ENCODE measurements at regions not wholly inside any gene's neighbourhood (a gene's known extent, or its start where the extent isn't known, plus 50 kb on each side); places are given as distances from the start of the nearest gene placed in this dataset.

- H3K27me3 Mint-ChIP-seq, result no peaks in the 10 kb centered on the region
- no peak overlapping the region for H3K27ac Mint-ChIP-seq
- H3K36me3 Mint-ChIP-seq, result no peaks in the 10 kb centered on the region
- CTCF ChIA-PET, result no interaction called here
- DNase-seq, result no peak
- H3K4me1 Mint-ChIP-seq, result no peaks in the 10 kb centered on the region
- H3K4me3 Mint-ChIP-seq, result no peak overlapping the region
- H3K9me3 Mint-ChIP-seq, result no peaks in the 10 kb centered on the region
Observed at GRCh38 chr4:54897590-54897989, 227.8 kb downstream of the KDR start.

GRCh38 chr4:54882616-54883015, 224.9 kb downstream of the KIT start:
- no peaks in the 10 kb centered on the region for H3K9me3 Mint-ChIP-seq
- no peak overlapping the region for H3K27ac Mint-ChIP-seq
- H3K36me3 Mint-ChIP-seq, result no peaks in the 10 kb centered on the region
- no peaks in the 10 kb centered on the region for H3K27me3 Mint-ChIP-seq
- H3K4me1 Mint-ChIP-seq, result no peaks in the 10 kb centered on the region
- DNase-seq, result no peak
- no peak overlapping the region for H3K4me3 Mint-ChIP-seq
- CTCF ChIA-PET, result no interaction called here

GRCh38 chr4:54879576-54879975, 221.8 kb downstream of the KIT start:
- DNase-seq, result no peak
- CTCF ChIA-PET, result no interaction called here
- no peak overlapping the region for H3K27ac Mint-ChIP-seq
- H3K4me3 Mint-ChIP-seq, result no peak overlapping the region
- no peaks in the 10 kb centered on the region for H3K36me3 Mint-ChIP-seq
- no peaks in the 10 kb centered on the region for H3K9me3 Mint-ChIP-seq
- H3K27me3 Mint-ChIP-seq, result no peaks in the 10 kb centered on the region
- H3K4me1 Mint-ChIP-seq, result no peaks in the 10 kb centered on the region

- Mint-ChIP-seq H3K4me3 (no peak overlapping the region), H3K27ac (no peak overlapping the region), H3K27me3 (no peaks in the 10 kb centered on the region), H3K4me1 (no peaks in the 10 kb centered on the region), H3K36me3 (no peaks in the 10 kb centered on the region), H3K9me3 (no peaks in the 10 kb centered on the region)
- DNase-seq, result no peak
- CTCF ChIA-PET, result no interaction called here
Observed at GRCh38 chr4:54877006-54877405, 219.2 kb downstream of the KIT start.

GRCh38 chr4:54872261-54872660, 214.5 kb downstream of the KIT start:
- Mint-ChIP-seq H3K9me3 (no peaks in the 10 kb centered on the region), H3K27ac (no peak overlapping the region), H3K27me3 (no peaks in the 10 kb centered on the region), H3K4me3 (no peak overlapping the region), H3K36me3 (no peaks in the 10 kb centered on the region), H3K4me1 (no peaks in the 10 kb centered on the region)
- DNase-seq, result no peak
- CTCF ChIA-PET, result no interaction called here

GRCh38 chr4:54863571-54864255, 206.0 kb downstream of the KIT start:
- no peak overlapping the region for H3K27ac Mint-ChIP-seq
- H3K4me1 Mint-ChIP-seq, result no peaks in the 10 kb centered on the region
- no peak overlapping the region for H3K4me3 Mint-ChIP-seq
- CTCF ChIA-PET, result no interaction called here
- DNase-seq, result no peak
- H3K36me3 Mint-ChIP-seq, result no peaks in the 10 kb centered on the region
- no peaks in the 10 kb centered on the region for H3K9me3 Mint-ChIP-seq
- no peaks in the 10 kb centered on the region for H3K27me3 Mint-ChIP-seq

- no peaks in the 10 kb centered on the region for H3K27me3 Mint-ChIP-seq
- H3K4me1 Mint-ChIP-seq, result no peaks in the 10 kb centered on the region
- H3K9me3 Mint-ChIP-seq, result no peaks in the 10 kb centered on the region
- CTCF ChIA-PET, result no interaction called here
- H3K27ac Mint-ChIP-seq, result no peak overlapping the region
- DNase-seq, result no peak
- H3K36me3 Mint-ChIP-seq, result no peaks in the 10 kb centered on the region
- no peak overlapping the region for H3K4me3 Mint-ChIP-seq
Observed at GRCh38 chr4:54861201-54861600, 203.4 kb downstream of the KIT start.

GRCh38 chr4:54855191-54855854, 197.6 kb downstream of the KIT start:
- CTCF ChIA-PET, result no interaction called here
- Mint-ChIP-seq H3K27ac (no peak overlapping the region), H3K9me3 (no peaks in the 10 kb centered on the region), H3K4me1 (no peaks in the 10 kb centered on the region), H3K36me3 (no peaks in the 10 kb centered on the region), H3K27me3 (no peaks in the 10 kb centered on the region), H3K4me3 (no peak overlapping the region)
- DNase-seq, result no peak

- H3K36me3 Mint-ChIP-seq, result no peaks in the 10 kb centered on the region
- H3K27me3 Mint-ChIP-seq, result no peaks in the 10 kb centered on the region
- CTCF ChIA-PET, result no interaction called here
- no peak overlapping the region for H3K27ac Mint-ChIP-seq
- no peaks in the 10 kb centered on the region for H3K9me3 Mint-ChIP-seq
- no peak overlapping the region for H3K4me3 Mint-ChIP-seq
- H3K4me1 Mint-ChIP-seq, result no peaks in the 10 kb centered on the region
- DNase-seq, result no peak
Observed at GRCh38 chr4:54852602-54853001, 194.8 kb downstream of the KIT start.

GRCh38 chr4:54852054-54852453, 194.3 kb downstream of the KIT start:
- Mint-ChIP-seq H3K4me3 (no peak overlapping the region), H3K9me3 (no peaks in the 10 kb centered on the region), H3K27ac (no peak overlapping the region)

GRCh38 chr4:54844911-54845310, 187.2 kb downstream of the KIT start:
- no peaks in the 10 kb centered on the region for H3K36me3 Mint-ChIP-seq
- H3K4me3 Mint-ChIP-seq, result no peak overlapping the region

More at GRCh38 chr4:54852054-54852453, 194.3 kb downstream of the KIT start:
- Mint-ChIP-seq H3K27me3 (no peaks in the 10 kb centered on the region), H3K36me3 (no peaks in the 10 kb centered on the region), H3K4me1 (no peaks in the 10 kb centered on the region)
- no peak for DNase-seq
- CTCF ChIA-PET, result no interaction called here

GRCh38 chr4:54843946-54844345, 186.2 kb downstream of the KIT start:
- Mint-ChIP-seq H3K4me3 (no peak overlapping the region), H3K4me1 (no peaks in the 10 kb centered on the region)
- CTCF ChIA-PET, result no interaction called here

More at GRCh38 chr4:54844911-54845310, 187.2 kb downstream of the KIT start:
- CTCF ChIA-PET, result no interaction called here
- DNase-seq, result no peak
- Mint-ChIP-seq H3K4me1 (no peaks in the 10 kb centered on the region), H3K27ac (no peak overlapping the region), H3K9me3 (no peaks in the 10 kb centered on the region), H3K27me3 (no peaks in the 10 kb centered on the region)

GRCh38 chr4:54843106-54843505, 185.3 kb downstream of the KIT start:
- no peak overlapping the region for H3K27ac Mint-ChIP-seq
- no peak overlapping the region for H3K4me3 Mint-ChIP-seq
- no peaks in the 10 kb centered on the region for H3K27me3 Mint-ChIP-seq
- DNase-seq, result no peak
- H3K36me3 Mint-ChIP-seq, result no peaks in the 10 kb centered on the region
- H3K4me1 Mint-ChIP-seq, result no peaks in the 10 kb centered on the region
- CTCF ChIA-PET, result no interaction called here
- no peaks in the 10 kb centered on the region for H3K9me3 Mint-ChIP-seq

More at GRCh38 chr4:54843946-54844345, 186.2 kb downstream of the KIT start:
- Mint-ChIP-seq H3K9me3 (no peaks in the 10 kb centered on the region), H3K36me3 (no peaks in the 10 kb centered on the region), H3K27ac (no peak overlapping the region), H3K27me3 (no peaks in the 10 kb centered on the region)
- no peak for DNase-seq

- no peak overlapping the region for H3K4me3 Mint-ChIP-seq
- no peak overlapping the region for H3K27ac Mint-ChIP-seq
- no peak for DNase-seq
- H3K4me1 Mint-ChIP-seq, result no peaks in the 10 kb centered on the region
- no peaks in the 10 kb centered on the region for H3K27me3 Mint-ChIP-seq
- CTCF ChIA-PET, result interaction anchor here (0.7 kb wide), 1 partner anchor 35 kb away, joined by 4 read pairs; no protein-coding TSS in a partner anchor
- no peaks in the 10 kb centered on the region for H3K36me3 Mint-ChIP-seq
- H3K9me3 Mint-ChIP-seq, result no peaks in the 10 kb centered on the region
Observed at GRCh38 chr4:54842656-54843055, 184.9 kb downstream of the KIT start.

- DNase-seq, result no peak
- no peaks in the 10 kb centered on the region for H3K4me1 Mint-ChIP-seq
- H3K27me3 Mint-ChIP-seq, result no peaks in the 10 kb centered on the region
- H3K9me3 Mint-ChIP-seq, result no peaks in the 10 kb centered on the region
- no peak overlapping the region for H3K4me3 Mint-ChIP-seq
- no peak overlapping the region for H3K27ac Mint-ChIP-seq
- H3K36me3 Mint-ChIP-seq, result no peaks in the 10 kb centered on the region
- CTCF ChIA-PET, result interaction anchor here (0.7 kb wide), 1 partner anchor 35 kb away, joined by 4 read pairs; no protein-coding TSS in a partner anchor
Observed at GRCh38 chr4:54842226-54842625, 184.5 kb downstream of the KIT start.
